ENCODE measurements at regions not wholly inside any gene's neighbourhood (a gene's known extent, or its start where the extent isn't known, plus 50 kb on each side); places are given as distances from the start of the nearest gene placed in this dataset.

DNA sequence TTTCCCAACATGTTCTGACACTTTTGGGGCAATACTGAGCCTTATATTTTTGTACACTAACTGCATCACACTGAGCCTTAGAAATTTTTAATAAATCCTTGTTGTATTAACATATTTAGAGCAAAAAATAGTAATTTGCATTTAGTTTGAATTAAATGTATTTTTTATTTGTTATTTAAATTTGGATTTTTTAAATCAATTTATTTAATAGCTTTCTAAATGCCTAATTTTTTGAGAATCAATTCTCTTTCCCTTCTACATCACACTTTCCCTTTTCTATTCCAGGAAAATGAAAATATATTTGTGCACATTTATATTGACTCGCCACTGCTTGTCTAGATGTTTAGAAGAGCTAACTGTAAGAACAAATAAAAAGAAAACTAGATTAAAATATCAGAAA, 414.6 kb upstream of the POM121L12 start:
- TF ChIP-seq POLR2A (IDR thresholded peaks at IDR 0.05; ENCODE audit: low read depth) (no peak), POLR2AphosphoS5 (IDR thresholded peaks at IDR 0.05) (no peak)
- TF ChIP-seq, protein P1, sequence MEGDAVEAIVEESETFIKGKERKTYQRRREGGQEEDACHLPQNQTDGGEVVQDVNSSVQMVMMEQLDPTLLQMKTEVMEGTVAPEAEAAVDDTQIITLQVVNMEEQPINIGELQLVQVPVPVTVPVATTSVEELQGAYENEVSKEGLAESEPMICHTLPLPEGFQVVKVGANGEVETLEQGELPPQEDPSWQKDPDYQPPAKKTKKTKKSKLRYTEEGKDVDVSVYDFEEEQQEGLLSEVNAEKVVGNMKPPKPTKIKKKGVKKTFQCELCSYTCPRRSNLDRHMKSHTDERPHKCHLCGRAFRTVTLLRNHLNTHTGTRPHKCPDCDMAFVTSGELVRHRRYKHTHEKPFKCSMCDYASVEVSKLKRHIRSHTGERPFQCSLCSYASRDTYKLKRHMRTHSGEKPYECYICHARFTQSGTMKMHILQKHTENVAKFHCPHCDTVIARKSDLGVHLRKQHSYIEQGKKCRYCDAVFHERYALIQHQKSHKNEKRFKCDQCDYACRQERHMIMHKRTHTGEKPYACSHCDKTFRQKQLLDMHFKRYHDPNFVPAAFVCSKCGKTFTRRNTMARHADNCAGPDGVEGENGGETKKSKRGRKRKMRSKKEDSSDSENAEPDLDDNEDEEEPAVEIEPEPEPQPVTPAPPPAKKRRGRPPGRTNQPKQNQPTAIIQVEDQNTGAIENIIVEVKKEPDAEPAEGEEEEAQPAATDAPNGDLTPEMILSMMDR (IDR thresholded peaks at IDR 0.05): no peak
